ENCODE measurements at regions not wholly inside any gene's neighbourhood (a gene's known extent, or its start where the extent isn't known, plus 50 kb on each side); places are given as distances from the start of the nearest gene placed in this dataset.

GRCh38 chr1:83765125-83765524 is 233.8 kb downstream of the TTLL7 start:
- TF ChIP-seq TARDBP (IDR thresholded peaks at IDR 0.05; ENCODE audit: borderline replicate concordance) (no peak), SPI1 (IDR thresholded peaks at IDR 0.05; ENCODE audit: borderline replicate concordance, insufficient read depth, low read depth, low read length) (no peak), CHD4 (IDR thresholded peaks at IDR 0.05) (no peak), POLR2A (IDR thresholded peaks at IDR 0.05; ENCODE audit: low read depth, low read length) (no peak), SMAD5 (IDR thresholded peaks at IDR 0.05; ENCODE audit: low read depth) (no peak), POLR2AphosphoS5 (IDR thresholded peaks at IDR 0.05; ENCODE audit: low read length) (no peak), CTCF (IDR thresholded peaks at IDR 0.05 in 2 of 3, conservative IDR thresholded peaks at IDR 0.05 in 1 of 3; ENCODE audit: control insufficient read depth in 2 of 3, extremely low read depth in 1 of 3, insufficient read depth in 1 of 3, low read depth in 3 of 3, low read length in 3 of 3) (no peak), RFX5 (IDR thresholded peaks at IDR 0.05; ENCODE audit: low read depth, low read length) (no peak)
- TF ChIP-seq, protein P1, sequence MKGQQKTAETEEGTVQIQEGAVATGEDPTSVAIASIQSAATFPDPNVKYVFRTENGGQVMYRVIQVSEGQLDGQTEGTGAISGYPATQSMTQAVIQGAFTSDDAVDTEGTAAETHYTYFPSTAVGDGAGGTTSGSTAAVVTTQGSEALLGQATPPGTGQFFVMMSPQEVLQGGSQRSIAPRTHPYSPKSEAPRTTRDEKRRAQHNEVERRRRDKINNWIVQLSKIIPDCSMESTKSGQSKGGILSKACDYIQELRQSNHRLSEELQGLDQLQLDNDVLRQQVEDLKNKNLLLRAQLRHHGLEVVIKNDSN (IDR thresholded peaks at IDR 0.05; ENCODE audit: borderline replicate concordance, extremely low read length, insufficient read depth, low read depth, low read length) = no peak
- TF ChIP-seq, protein P2, sequence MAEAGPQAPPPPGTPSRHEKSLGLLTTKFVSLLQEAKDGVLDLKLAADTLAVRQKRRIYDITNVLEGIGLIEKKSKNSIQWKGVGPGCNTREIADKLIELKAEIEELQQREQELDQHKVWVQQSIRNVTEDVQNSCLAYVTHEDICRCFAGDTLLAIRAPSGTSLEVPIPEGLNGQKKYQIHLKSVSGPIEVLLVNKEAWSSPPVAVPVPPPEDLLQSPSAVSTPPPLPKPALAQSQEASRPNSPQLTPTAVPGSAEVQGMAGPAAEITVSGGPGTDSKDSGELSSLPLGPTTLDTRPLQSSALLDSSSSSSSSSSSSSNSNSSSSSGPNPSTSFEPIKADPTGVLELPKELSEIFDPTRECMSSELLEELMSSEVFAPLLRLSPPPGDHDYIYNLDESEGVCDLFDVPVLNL (IDR thresholded peaks at IDR 0.05; ENCODE audit: low read depth, low read length) = no peak
